Heart right ventricle (tissue), 16 donors: ENCODE measurements at regions not wholly inside any gene's neighbourhood (a gene's known extent, or its start where the extent isn't known, plus 50 kb on each side); places are given as distances from the start of the nearest gene placed in this dataset.
"Not testable (repeated sequence)": the region's sequence is repeated elsewhere in the genome, so short reads cannot be mapped to it uniquely, and the experiment has no call there.

Source experiments
- ATAC-seq, 8 donors: fragments of 200-7000 bp; cut with Tn5 transposase; one replicate each; pipeline ENCODE4 v1.9.1; 2020; ENCODE audit warnings: mild to moderate bottlenecking in 8 of 8, moderate library complexity in 8 of 8, moderate number of reproducible peaks in 1 of 8
- DNase-seq, 2 donors: peaks; one replicate each; pipeline ENCODE4 v3.0.0-alpha.2; 2020
- H3K27ac ChIP-seq, 10 donors: fragments of 200-600 bp; sonication (generic) in 2 of 10; one replicate each; pipeline versions ENCODE4 v1.5.0 to v1.8.0; 2020 to 2022; ENCODE audit warnings: mild to moderate bottlenecking in 3 of 10
- H3K27me3 ChIP-seq, 7 donors: fragments of 200-600 bp; one replicate each; pipeline ENCODE4 v1.8.0; 2021 to 2022; ENCODE audit warnings: mild to moderate bottlenecking in 2 of 7
- H3K36me3 ChIP-seq, 9 donors: fragments of 200-600 bp; sonication (generic) in 1 of 9; one replicate each; pipeline versions ENCODE4 v1.5.0 to v1.8.0; 2020 to 2022; ENCODE audit warnings: mild to moderate bottlenecking in 2 of 9
- H3K4me1 ChIP-seq, 9 donors: fragments of 200-600 bp; sonication (generic) in 1 of 9; one replicate each; pipeline versions ENCODE4 v1.5.0 to v1.8.0; 2020 to 2022; ENCODE audit warnings: mild to moderate bottlenecking in 4 of 9
- H3K4me3 ChIP-seq, 10 donors: fragments of 200-600 bp; sonication (generic) in 2 of 10; one replicate each; pipeline versions ENCODE4 v1.5.0 to v1.8.0; 2020 to 2022; ENCODE audit warnings: mild to moderate bottlenecking in 7 of 10, moderate library complexity in 2 of 10
- H3K9me3 ChIP-seq, 11 donors: fragments of 200-600 bp in 10 of 11; sonication (generic) in 2 of 11; one replicate each; pipeline versions ENCODE4 v1.5.0 to v1.8.0; 2013 to 2022; ENCODE audit warnings: mild to moderate bottlenecking in 2 of 11, control low read depth in 1 of 11, moderate library complexity in 1 of 11
- WGBS, 2 donors: extraction: QIAGEN DNeasy Blood & Tissue Kit; methylation state at CpG; one replicate each; pipeline ENCODE4 v1.1.7; 2013; ENCODE audit warnings: inconsistent platforms in 1 of 2; 5-methylcytosine and 5-hydroxymethylcytosine counted together
- intact Hi-C, 10 donors: fragments of 100-400 bp; cut with DNase I; formaldehyde crosslinking; loops; one replicate each; pipeline versions ENCODE4 v1.11.1 to v1.14.2; 2022
- TF ChIP-seq, protein P1 (sequence below), 9 donors: fragments of 200-600 bp; sonication (generic) in 2 of 9; IDR thresholded peaks; one replicate each; pipeline versions ENCODE4 v1.5.0 to v1.8.0; 2021 to 2022; ENCODE audit warnings: antibody characterized with exemption in 9 of 9, mild to moderate bottlenecking in 5 of 9, moderate library complexity in 1 of 9
- donor health status: Arrhythmogenic right ventricular cardiomyopathy.
- donor health status: ischemic (EF 13 %, LVEDD 7.1; RV severe dilation, severe dysfunction).
- donor health status: healthy with polysubstance abuse.
- donor health status: DM: no; HTN: yes; CAD: no.
- donor health status: DM: no; HTN: no; CAD: no.
- donor health status: ischemic (EF 25% LVEDD 6.9; RV normal size, moderate dysfunction).
- donor health status: ischemic (EF 25% LVEDD 5.7; RV mildly dilated, moderate dysfunction).
- donor health status: healthy.
- donor health status: DM: yes; HTN: yes; CAD: no.
- donor health status: Ischemic cardiomyopathy.
- donor health status: ischemic (EF 35%, LVEDD 5.7; RV mildly dilated, moderate dysfunction).
- donor health status: nonischemic (EF 11% LVEDD 7.7; RV severe dilation, severe dysfunction).
- donor health status: DM: yes; HTN: yes; CAD: no.
- donor health status: PGD.
- donor health status: ischemic (EF 29% LVEDD 5.4; RV normal size, mild dysfunction).
- donor health status: nonischemic (EF 23%, LVEDD 6.1; RV moderate dilation, normal function).

DNA sequence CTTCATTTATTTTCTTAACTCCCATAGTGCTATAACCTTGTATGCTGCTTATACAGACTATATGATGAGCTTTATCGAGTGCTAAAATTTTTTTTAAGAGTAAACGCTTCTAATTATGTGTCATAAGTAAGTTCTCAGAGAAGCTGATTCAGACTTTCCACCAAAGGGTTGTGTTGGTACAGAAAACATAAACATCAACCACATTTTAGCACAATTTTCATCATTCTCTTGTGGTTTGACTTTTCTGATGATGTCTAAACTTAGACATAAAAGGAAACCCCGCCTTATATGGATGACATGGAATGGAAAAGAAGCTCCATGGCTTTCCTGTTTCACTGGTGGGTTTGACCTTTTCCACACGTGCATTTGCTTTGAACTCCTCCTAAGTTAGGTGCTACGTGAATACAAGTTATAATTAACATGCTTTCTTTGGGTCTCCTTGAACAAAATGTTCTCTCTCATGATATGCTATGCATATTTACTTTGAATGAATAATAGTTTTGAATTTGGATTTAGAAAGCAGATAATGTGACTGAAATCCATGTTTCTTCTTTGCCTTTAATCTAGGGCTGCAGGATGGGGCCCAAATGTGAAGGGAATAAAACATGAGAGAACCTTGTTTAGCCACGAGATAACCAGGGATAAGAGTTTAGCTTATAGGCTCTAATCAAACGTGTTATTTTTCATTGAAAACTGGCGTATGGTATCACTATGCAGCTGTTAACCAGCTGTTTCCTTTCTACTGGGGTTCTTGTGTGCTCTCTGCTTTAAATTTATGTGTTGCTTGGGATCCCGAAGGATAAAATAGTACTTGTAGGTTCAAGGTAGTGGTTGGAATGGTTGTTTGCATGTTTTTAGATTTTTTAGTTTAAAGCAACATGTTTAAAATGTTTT lies 127.1 kb upstream of the AHI1 start:
- no peaks in the 10 kb centered on the region for H3K4me1 ChIP-seq
- no peaks in the 10 kb centered on the region for H3K27me3 ChIP-seq
- no peak overlapping the region for H3K4me3 ChIP-seq
- no peaks in the 10 kb centered on the region for H3K9me3 ChIP-seq
- DNase-seq (no peak), ATAC-seq (no peak)
- intact Hi-C loops: no loop called here
- no peak overlapping the region for H3K27ac ChIP-seq
- TF ChIP-seq, protein P1, sequence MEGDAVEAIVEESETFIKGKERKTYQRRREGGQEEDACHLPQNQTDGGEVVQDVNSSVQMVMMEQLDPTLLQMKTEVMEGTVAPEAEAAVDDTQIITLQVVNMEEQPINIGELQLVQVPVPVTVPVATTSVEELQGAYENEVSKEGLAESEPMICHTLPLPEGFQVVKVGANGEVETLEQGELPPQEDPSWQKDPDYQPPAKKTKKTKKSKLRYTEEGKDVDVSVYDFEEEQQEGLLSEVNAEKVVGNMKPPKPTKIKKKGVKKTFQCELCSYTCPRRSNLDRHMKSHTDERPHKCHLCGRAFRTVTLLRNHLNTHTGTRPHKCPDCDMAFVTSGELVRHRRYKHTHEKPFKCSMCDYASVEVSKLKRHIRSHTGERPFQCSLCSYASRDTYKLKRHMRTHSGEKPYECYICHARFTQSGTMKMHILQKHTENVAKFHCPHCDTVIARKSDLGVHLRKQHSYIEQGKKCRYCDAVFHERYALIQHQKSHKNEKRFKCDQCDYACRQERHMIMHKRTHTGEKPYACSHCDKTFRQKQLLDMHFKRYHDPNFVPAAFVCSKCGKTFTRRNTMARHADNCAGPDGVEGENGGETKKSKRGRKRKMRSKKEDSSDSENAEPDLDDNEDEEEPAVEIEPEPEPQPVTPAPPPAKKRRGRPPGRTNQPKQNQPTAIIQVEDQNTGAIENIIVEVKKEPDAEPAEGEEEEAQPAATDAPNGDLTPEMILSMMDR (IDR thresholded peaks at IDR 0.05): no peak
- no peaks in the 10 kb centered on the region for H3K36me3 ChIP-seq
- 62 to 63% methylated on average over 9 of the region's 9 CpGs for WGBS, 2 donors

- H3K36me3 ChIP-seq, intact Hi-C loops, H3K27ac ChIP-seq, ATAC-seq, H3K9me3 ChIP-seq, H3K4me3 ChIP-seq, H3K27me3 ChIP-seq, DNase-seq, H3K4me1 ChIP-seq: not testable (repeated sequence)
- 80 to 95% methylated on average over 7 of the region's 7 CpGs for WGBS, 2 donors
Observed at GRCh38 chr6:135626001-135626400, 128.5 kb upstream of the AHI1 start.

DNA sequence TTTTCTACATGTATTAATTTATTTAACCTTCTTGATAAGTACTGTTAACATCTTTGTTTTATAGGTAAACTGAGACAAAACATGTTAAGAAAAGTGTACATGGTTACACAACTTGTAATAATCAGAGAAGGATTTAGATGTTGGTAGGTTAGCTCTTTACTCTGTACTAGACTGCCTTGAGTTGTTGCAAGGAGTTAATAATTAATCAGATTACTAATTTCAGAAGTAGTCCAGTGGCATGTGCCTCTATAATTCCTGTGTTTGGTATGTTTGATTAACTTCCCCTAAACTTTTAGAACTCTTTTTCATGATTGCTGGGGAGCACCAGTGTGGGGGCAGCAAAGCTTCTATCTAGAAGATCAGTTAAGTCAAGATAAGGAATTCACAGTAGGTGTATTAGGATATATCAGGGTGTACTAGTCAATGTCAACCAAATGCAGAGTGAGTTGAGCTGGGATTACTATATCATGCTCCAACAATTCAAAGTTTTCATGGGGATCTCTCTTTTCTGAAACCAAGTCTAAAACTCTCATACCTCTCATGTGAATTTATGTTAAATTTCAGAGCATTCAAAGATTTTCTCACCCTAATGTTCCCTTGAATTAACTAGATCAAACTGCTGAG lies 129.7 kb upstream of the AHI1 start:
- intact Hi-C loops: no loop called here
- no peaks in the 10 kb centered on the region for H3K36me3 ChIP-seq

DNA sequence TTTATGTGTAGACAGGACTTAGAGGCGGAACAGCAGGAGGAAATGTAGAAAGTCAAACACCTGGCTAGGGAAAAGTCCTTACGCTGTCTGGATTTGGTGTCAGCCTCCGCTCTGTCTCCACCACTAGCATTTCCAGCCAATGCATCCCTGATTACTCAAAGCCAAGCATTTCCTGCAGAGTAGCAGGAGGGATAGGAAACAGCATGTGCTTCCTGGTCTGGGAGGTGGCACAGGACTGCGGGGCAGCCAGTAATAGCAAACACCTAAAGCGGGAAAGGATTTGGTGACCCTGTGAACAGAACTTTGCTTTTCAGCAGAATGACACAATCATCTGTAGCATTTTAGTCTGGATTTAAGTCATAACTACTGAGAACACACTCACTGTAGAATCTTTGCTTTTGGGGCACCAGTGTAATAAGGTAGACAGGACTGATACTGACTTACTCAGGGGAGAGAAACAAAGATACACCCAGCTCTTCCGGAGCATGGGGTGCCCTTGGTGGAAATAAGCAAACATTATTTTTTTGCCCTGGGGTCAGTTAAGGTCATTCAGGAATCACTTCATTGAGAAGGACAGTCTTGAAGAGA lies 133.3 kb upstream of the AHI1 start:
- no peak overlapping the region for H3K4me3 ChIP-seq
- peaks cover 0 to 17% (median 0%) of the 10 kb centered on the region in 9 donors for H3K4me1 ChIP-seq
- H3K27me3 ChIP-seq: no peaks in the 10 kb centered on the region
- peak in 7 of 8 donors; percentile 34 to 69 (median 61) for ATAC-seq
- TF ChIP-seq, protein P1 (IDR thresholded peaks at IDR 0.05): no peak
- no peaks in the 10 kb centered on the region for H3K36me3 ChIP-seq
- H3K9me3 ChIP-seq: no peaks in the 10 kb centered on the region
- DNase-seq: peak in 1 of 2 donors; percentile 8
- H3K27ac ChIP-seq: peak overlapping the region in 1 of 10 donors; percentile 43
- WGBS, 2 donors: 60 to 61% methylated on average over 6 of the region's 6 CpGs
- intact Hi-C loops: no loop called here

More for the DNA sequence above, 129.7 kb upstream of the AHI1 start:
- Histone ChIP-seq H3K4me3 (no peak overlapping the region), H3K9me3 (no peaks in the 10 kb centered on the region), H3K27me3 (no peaks in the 10 kb centered on the region), H3K4me1 (peaks cover 0 to 17% (median 0%) of the 10 kb centered on the region in 9 donors), H3K27ac (no peak overlapping the region)
- ATAC-seq (no peak), DNase-seq (no peak)
- TF ChIP-seq, protein P1 (IDR thresholded peaks at IDR 0.05): no peak
